Breast epithelium (tissue), 3 donors: ENCODE measurements at regions not wholly inside any gene's neighbourhood (a gene's known extent, or its start where the extent isn't known, plus 50 kb on each side); places are given as distances from the start of the nearest gene placed in this dataset.

ENCODE experiments used
- POLR2AphosphoS5 ChIP-seq, 3 donors: sonication (generic); formaldehyde crosslinking; IDR thresholded peaks; one replicate each; pipeline ENCODE4 v1.6.1; 2017; ENCODE audit warnings: antibody characterized with exemption in 3 of 3
- TF ChIP-seq, protein P1 (sequence below), 3 donors: fragments of 450-650 bp; IDR thresholded peaks; one replicate each; pipeline ENCODE4 v1.5.1; 2016 to 2017; ENCODE audit warnings: antibody characterized with exemption in 3 of 3, mild to moderate bottlenecking in 3 of 3, moderate library complexity in 3 of 3

- no peak for TF ChIP-seq POLR2AphosphoS5 (IDR thresholded peaks at IDR 0.05)
- TF ChIP-seq, protein P1, sequence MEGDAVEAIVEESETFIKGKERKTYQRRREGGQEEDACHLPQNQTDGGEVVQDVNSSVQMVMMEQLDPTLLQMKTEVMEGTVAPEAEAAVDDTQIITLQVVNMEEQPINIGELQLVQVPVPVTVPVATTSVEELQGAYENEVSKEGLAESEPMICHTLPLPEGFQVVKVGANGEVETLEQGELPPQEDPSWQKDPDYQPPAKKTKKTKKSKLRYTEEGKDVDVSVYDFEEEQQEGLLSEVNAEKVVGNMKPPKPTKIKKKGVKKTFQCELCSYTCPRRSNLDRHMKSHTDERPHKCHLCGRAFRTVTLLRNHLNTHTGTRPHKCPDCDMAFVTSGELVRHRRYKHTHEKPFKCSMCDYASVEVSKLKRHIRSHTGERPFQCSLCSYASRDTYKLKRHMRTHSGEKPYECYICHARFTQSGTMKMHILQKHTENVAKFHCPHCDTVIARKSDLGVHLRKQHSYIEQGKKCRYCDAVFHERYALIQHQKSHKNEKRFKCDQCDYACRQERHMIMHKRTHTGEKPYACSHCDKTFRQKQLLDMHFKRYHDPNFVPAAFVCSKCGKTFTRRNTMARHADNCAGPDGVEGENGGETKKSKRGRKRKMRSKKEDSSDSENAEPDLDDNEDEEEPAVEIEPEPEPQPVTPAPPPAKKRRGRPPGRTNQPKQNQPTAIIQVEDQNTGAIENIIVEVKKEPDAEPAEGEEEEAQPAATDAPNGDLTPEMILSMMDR (IDR thresholded peaks at IDR 0.05): no peak
Observed at GRCh38 chr11:133621611-133622010, 89.3 kb upstream of the OPCML start.
